ENCODE measurements at regions not wholly inside any gene's neighbourhood (a gene's known extent, or its start where the extent isn't known, plus 50 kb on each side); places are given as distances from the start of the nearest gene placed in this dataset.

DNA sequence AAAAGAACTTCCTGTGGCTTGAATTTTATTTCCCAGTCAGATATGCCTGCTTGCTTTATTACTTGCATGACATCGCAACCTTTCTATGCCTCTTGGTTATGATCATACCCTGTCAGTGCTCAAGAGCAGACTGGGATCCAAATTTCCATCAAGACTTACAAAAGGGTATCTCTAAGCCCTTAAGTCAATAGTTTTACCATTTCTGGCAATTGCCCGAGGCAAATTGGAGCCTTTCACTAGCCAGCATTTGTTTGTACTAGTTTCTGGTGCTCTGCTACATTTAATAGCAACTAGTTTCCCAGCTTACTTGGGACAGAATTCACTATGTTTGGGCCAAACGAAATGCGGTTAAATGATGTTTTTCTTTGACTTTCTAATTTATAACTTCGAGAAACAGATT is 73.2 kb upstream of the ITM2A start:
- Histone ChIP-seq H3K27me3 (ENCODE audit: low read length) (no peaks in the 10 kb centered on the region), H3F3A (ENCODE audit: low read length, unreplicated experiment) (no peaks in the 10 kb centered on the region), H3K36me3 (ENCODE audit: low read depth, low read length) (no peaks in the 10 kb centered on the region), H3K4me3 (ENCODE audit: low read length) (no peak overlapping the region), H3K27ac (ENCODE audit: low read length) (no peak overlapping the region), H4K20me1 (ENCODE audit: low read length) (no peaks in the 10 kb centered on the region), H3K9me2 (replicated peaks; ENCODE audit: low read length) (no peaks in the 10 kb centered on the region), H3K9me3 (ENCODE audit: low read length) (no peaks in the 10 kb centered on the region), H3K9ac (ENCODE audit: low read length) (no peak overlapping the region), H3K4me2 (ENCODE audit: low read length) (no peak overlapping the region), H2AFZ (ENCODE audit: low read length) (no peak overlapping the region), H3K4me1 (ENCODE audit: insufficient read depth, low read length) (no peaks in the 10 kb centered on the region), H3K79me2 (ENCODE audit: low read length) (no peaks in the 10 kb centered on the region)
- ChIA-PET CTCF (no interaction called here), POLR2A (ENCODE audit: unreplicated experiment) (no interaction called here)
- BruUV-seq (replicated peaks) = no TSS peak
- no peak for ATAC-seq
- no peak for DNase-seq
- TF ChIP-seq, protein P1, sequence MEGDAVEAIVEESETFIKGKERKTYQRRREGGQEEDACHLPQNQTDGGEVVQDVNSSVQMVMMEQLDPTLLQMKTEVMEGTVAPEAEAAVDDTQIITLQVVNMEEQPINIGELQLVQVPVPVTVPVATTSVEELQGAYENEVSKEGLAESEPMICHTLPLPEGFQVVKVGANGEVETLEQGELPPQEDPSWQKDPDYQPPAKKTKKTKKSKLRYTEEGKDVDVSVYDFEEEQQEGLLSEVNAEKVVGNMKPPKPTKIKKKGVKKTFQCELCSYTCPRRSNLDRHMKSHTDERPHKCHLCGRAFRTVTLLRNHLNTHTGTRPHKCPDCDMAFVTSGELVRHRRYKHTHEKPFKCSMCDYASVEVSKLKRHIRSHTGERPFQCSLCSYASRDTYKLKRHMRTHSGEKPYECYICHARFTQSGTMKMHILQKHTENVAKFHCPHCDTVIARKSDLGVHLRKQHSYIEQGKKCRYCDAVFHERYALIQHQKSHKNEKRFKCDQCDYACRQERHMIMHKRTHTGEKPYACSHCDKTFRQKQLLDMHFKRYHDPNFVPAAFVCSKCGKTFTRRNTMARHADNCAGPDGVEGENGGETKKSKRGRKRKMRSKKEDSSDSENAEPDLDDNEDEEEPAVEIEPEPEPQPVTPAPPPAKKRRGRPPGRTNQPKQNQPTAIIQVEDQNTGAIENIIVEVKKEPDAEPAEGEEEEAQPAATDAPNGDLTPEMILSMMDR (conservative IDR thresholded peaks at IDR 0.05; ENCODE audit: low read depth, low read length) = no peak
- TF ChIP-seq EZH2 (IDR thresholded peaks at IDR 0.05; ENCODE audit: low read length, unreplicated experiment) = no peak
- no peak for TF ChIP-seq EZH2phosphoT487 (IDR thresholded peaks at IDR 0.05; ENCODE audit: borderline replicate concordance, low read length)
- intact Hi-C loops (cut with micrococcal nuclease) = no loop called here
